HepG2 (cell line): ENCODE measurements at regions not wholly inside any gene's neighbourhood (a gene's known extent, or its start where the extent isn't known, plus 50 kb on each side); places are given as distances from the start of the nearest gene placed in this dataset.
A peak's percentile ranks its signal among the peaks of the same experiment; 100 is the strongest.

Experiments
- MTF2 ChIP-seq: sonication (generic); formaldehyde crosslinking; IDR thresholded peaks from 2 replicates; pipeline ENCODE4 v1.5.0; 2020; ENCODE audit warnings: missing genetic modification reagents, borderline replicate concordance
- NR0B2 ChIP-seq: sonication (generic); formaldehyde crosslinking; IDR thresholded peaks from 2 replicates; pipeline ENCODE4 v1.4.0; 2020; ENCODE audit warnings: mild to moderate bottlenecking, missing genetic modification reagents
- TBX2 ChIP-seq: sonication (generic); formaldehyde crosslinking; IDR thresholded peaks from 2 replicates; pipeline ENCODE4 v1.5.0; 2020; ENCODE audit warnings: missing genetic modification reagents, mild to moderate bottlenecking, borderline replicate concordance
- TRAFD1 ChIP-seq: sonication (generic); formaldehyde crosslinking; IDR thresholded peaks from 2 replicates; pipeline ENCODE4 v1.5.1; 2020; ENCODE audit warnings: missing genetic modification reagents, mild to moderate bottlenecking, borderline replicate concordance
- TRIM24 ChIP-seq: sonication (generic); formaldehyde crosslinking; IDR thresholded peaks from 2 replicates; pipeline ENCODE4 v1.8.0; 2022; ENCODE audit warnings: mild to moderate bottlenecking, missing genetic modification reagents
- ZBTB7A ChIP-seq: sonication (generic); formaldehyde crosslinking; IDR thresholded peaks from 2 replicates; pipeline ENCODE4 v1.8.0; 2022; ENCODE audit warnings: mild to moderate bottlenecking, missing genetic modification reagents
- ZBTB8A ChIP-seq: sonication (generic); formaldehyde crosslinking; IDR thresholded peaks from 2 replicates; pipeline ENCODE4 v1.4.0; 2020; ENCODE audit warnings: mild to moderate bottlenecking, low read depth, missing genetic modification reagents, borderline replicate concordance
- ZSCAN9 ChIP-seq: IDR thresholded peaks from 2 replicates; pipeline ENCODE4 v1.6.1; 2016; ENCODE audit warnings: borderline replicate concordance
- TF ChIP-seq, protein P1 (sequence below): conservative IDR thresholded peaks from 2 replicates; pipeline ENCODE4 v1.6.1; 2018; ENCODE audit warnings: missing genetic modification reagents

- TF ChIP-seq ZSCAN9 (CRISPR knock-in tag) (no peak), TBX2 (no peak), MTF2 (CRISPR knock-in tag) (peak; percentile 70; the same call in 1 of the 2 replicates), ZBTB8A (CRISPR knock-in tag) (no peak), ZBTB7A (no peak), NR0B2 (CRISPR knock-in tag) (no peak), TRAFD1 (CRISPR knock-in tag) (no peak), TRIM24 (CRISPR knock-in tag) (no peak)
- TF ChIP-seq, protein P1, sequence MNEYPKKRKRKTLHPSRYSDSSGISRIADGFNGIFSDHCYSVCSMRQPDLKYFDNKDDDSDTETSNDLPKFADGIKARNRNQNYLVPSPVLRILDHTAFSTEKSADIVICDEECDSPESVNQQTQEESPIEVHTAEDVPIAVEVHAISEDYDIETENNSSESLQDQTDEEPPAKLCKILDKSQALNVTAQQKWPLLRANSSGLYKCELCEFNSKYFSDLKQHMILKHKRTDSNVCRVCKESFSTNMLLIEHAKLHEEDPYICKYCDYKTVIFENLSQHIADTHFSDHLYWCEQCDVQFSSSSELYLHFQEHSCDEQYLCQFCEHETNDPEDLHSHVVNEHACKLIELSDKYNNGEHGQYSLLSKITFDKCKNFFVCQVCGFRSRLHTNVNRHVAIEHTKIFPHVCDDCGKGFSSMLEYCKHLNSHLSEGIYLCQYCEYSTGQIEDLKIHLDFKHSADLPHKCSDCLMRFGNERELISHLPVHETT: 0 out of 2 replicates have a peak, but pooled peaks have one; percentile 1
These were observed 83.1 kb upstream of the FOXQ1 start (continued) for GRCh38 chr6:1228754-1229191.
